ENCODE measurements at regions not wholly inside any gene's neighbourhood (a gene's known extent, or its start where the extent isn't known, plus 50 kb on each side); places are given as distances from the start of the nearest gene placed in this dataset.
"Not testable (repeated sequence)": the region's sequence is repeated elsewhere in the genome, so short reads cannot be mapped to it uniquely, and the experiment has no call there.

DNA sequence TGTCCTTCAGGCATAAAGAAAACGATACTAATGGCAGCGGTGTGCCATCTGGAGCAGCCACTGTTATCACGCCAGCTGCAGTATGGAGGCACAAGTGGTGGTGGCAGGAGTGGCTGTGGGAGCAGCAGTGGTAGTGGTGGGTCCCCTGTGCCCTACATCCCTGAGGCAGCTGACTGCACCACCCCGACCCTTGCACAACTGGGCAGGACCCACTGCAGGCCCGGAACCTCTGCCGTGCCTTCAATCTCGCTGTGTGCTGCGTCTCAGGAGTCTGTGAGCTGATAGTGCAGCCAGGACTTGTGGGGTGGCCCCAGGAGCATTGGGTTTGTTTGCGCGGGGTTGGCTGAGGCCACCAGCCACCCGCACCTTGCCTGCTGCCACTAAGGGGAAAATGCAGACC is 1718.0 kb downstream of the SPATA31A7 start:
- not testable (repeated sequence) for H3K9me2 ChIP-seq (ENCODE audit: insufficient read depth); H3F3A ChIP-seq (replicated peaks; ENCODE audit: low read depth); H3K27me3 Mint-ChIP-seq (ENCODE audit: insufficient read depth, low read depth, poor library complexity); H3K9me3 Mint-ChIP-seq; H3K4me3 ChIP-seq; H3K4me1 Mint-ChIP-seq; H3K36me3 Mint-ChIP-seq (ENCODE audit: low read depth); H3K79me2 ChIP-seq (replicated peaks; ENCODE audit: insufficient read depth); H3K27ac ChIP-seq (ENCODE audit: low read depth); H3K4me1 ChIP-seq (ENCODE audit: insufficient read depth); H3K27ac Mint-ChIP-seq; H3K36me3 ChIP-seq (ENCODE audit: insufficient read depth); DNase-seq (ENCODE audit: low spot score); H3K27me3 ChIP-seq (ENCODE audit: insufficient read depth); H2AFZ ChIP-seq; ATAC-seq; H3K4me2 ChIP-seq; H3K4me3 Mint-ChIP-seq; H4K20me1 ChIP-seq (replicated peaks; ENCODE audit: insufficient read depth)

DNA sequence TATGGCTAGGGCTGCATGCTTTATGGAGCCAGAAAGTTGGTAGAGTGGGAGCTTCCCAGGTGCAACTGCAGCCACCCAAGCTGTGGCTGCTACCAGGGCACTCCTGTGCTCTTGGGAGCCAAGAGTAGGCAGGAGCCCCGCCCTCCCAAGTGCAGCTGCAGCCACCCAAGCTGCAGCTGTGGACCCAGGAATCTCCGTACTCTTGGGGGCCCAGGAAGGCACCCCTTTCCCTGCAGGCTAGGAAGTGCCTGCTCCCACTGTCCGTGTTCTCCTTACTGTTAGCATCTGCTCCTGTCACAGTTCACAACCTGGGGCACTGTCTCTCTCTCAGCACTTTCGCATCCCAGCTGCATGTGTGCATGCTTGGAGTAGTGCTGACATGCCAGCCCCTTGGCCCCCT is 1718.4 kb downstream of the SPATA31A7 start:
- not testable (repeated sequence) for H3K27ac ChIP-seq (ENCODE audit: low read depth); H3K27me3 Mint-ChIP-seq (ENCODE audit: insufficient read depth, low read depth, poor library complexity); H3K4me1 ChIP-seq (ENCODE audit: insufficient read depth); H3K9me2 ChIP-seq (ENCODE audit: insufficient read depth); H2AFZ ChIP-seq; H3K27ac Mint-ChIP-seq; H3F3A ChIP-seq (replicated peaks; ENCODE audit: low read depth); H3K36me3 ChIP-seq (ENCODE audit: insufficient read depth); H3K27me3 ChIP-seq (ENCODE audit: insufficient read depth); H3K36me3 Mint-ChIP-seq (ENCODE audit: low read depth); ATAC-seq; H4K20me1 ChIP-seq (replicated peaks; ENCODE audit: insufficient read depth); DNase-seq (ENCODE audit: low spot score); H3K79me2 ChIP-seq (replicated peaks; ENCODE audit: insufficient read depth); H3K4me1 Mint-ChIP-seq; H3K4me2 ChIP-seq; H3K4me3 Mint-ChIP-seq; H3K9me3 Mint-ChIP-seq; H3K4me3 ChIP-seq

- H3K36me3 ChIP-seq (ENCODE audit: insufficient read depth); H3K27ac ChIP-seq (ENCODE audit: low read depth); H3K36me3 Mint-ChIP-seq (ENCODE audit: low read depth); H3K4me3 ChIP-seq; ATAC-seq; H3K4me1 ChIP-seq (ENCODE audit: insufficient read depth); H3K79me2 ChIP-seq (replicated peaks; ENCODE audit: insufficient read depth); H3F3A ChIP-seq (replicated peaks; ENCODE audit: low read depth); H3K9me3 Mint-ChIP-seq; H4K20me1 ChIP-seq (replicated peaks; ENCODE audit: insufficient read depth); H3K27me3 ChIP-seq (ENCODE audit: insufficient read depth); DNase-seq (ENCODE audit: low spot score); H3K27ac Mint-ChIP-seq; H3K4me1 Mint-ChIP-seq; H3K4me2 ChIP-seq; H3K9me2 ChIP-seq (ENCODE audit: insufficient read depth); H3K27me3 Mint-ChIP-seq (ENCODE audit: insufficient read depth, low read depth, poor library complexity); H3K4me3 Mint-ChIP-seq; H2AFZ ChIP-seq: not testable (repeated sequence)
Observed at GRCh38 chr9:62909447-62909846, 1719.6 kb downstream of the SPATA31A7 start.

DNA sequence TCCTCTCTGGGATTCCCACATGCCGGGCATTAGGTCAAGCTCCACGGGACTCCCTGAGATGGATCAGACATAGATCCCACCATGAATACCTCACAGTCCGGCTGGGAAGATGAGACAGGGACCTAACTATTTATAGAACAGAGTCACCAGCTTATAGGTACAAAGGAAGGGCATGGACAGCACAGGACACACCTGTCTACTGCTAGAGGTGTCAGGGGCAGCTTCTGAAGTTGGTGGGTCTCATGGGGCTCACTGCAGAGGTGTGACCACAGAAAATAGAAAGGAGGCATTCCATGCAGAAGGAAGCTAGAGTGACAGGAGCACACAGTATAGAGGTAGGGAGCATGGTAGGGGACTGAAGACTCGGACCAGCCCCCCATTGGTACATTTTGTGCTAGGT is 1722.4 kb downstream of the SPATA31A7 start:
- peaks cover 14% of the 10 kb centered on the region for H3K27me3 ChIP-seq (ENCODE audit: insufficient read depth)
- not testable (repeated sequence) for H2AFZ ChIP-seq; H3K4me3 ChIP-seq; H3F3A ChIP-seq (replicated peaks; ENCODE audit: low read depth); H3K36me3 Mint-ChIP-seq (ENCODE audit: low read depth); H3K27ac ChIP-seq (ENCODE audit: low read depth); ATAC-seq; H3K27ac Mint-ChIP-seq; H3K4me1 ChIP-seq (ENCODE audit: insufficient read depth); H3K27me3 Mint-ChIP-seq (ENCODE audit: insufficient read depth, low read depth, poor library complexity); H3K9me2 ChIP-seq (ENCODE audit: insufficient read depth); H4K20me1 ChIP-seq (replicated peaks; ENCODE audit: insufficient read depth); H3K4me1 Mint-ChIP-seq; H3K79me2 ChIP-seq (replicated peaks; ENCODE audit: insufficient read depth); H3K36me3 ChIP-seq (ENCODE audit: insufficient read depth); H3K4me3 Mint-ChIP-seq; H3K9me3 Mint-ChIP-seq; DNase-seq (ENCODE audit: low spot score); H3K4me2 ChIP-seq

DNA sequence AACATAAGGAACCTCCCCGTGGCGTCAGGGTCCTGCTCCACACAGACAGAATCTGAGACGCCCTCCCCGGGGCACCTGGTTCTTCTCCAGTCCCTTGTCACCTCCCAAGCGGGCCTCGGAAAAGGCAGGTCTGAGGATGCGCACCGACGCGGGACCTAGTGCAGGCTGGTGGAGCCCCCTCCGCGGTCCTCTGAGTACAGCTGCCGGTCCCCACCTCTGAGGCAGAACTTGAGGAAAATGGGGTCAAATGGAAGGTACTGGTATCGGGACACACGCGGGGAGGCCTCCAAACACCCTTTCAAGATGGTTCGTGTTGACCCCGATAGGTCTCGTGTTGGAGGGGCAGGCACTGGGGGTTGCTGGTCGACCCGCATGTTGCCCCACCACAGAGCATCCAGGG is 1725.3 kb downstream of the SPATA31A7 start:
- H3K36me3 ChIP-seq (ENCODE audit: insufficient read depth); H3K4me2 ChIP-seq; H4K20me1 ChIP-seq (replicated peaks; ENCODE audit: insufficient read depth); H3K9me3 Mint-ChIP-seq; H3K4me1 ChIP-seq (ENCODE audit: insufficient read depth); ATAC-seq; H3K27ac ChIP-seq (ENCODE audit: low read depth); H3K4me1 Mint-ChIP-seq; H3K79me2 ChIP-seq (replicated peaks; ENCODE audit: insufficient read depth); H3K4me3 Mint-ChIP-seq; H3K27ac Mint-ChIP-seq; H3K27me3 Mint-ChIP-seq (ENCODE audit: insufficient read depth, low read depth, poor library complexity); H3K36me3 Mint-ChIP-seq (ENCODE audit: low read depth); DNase-seq (ENCODE audit: low spot score); H3F3A ChIP-seq (replicated peaks; ENCODE audit: low read depth); H3K9me2 ChIP-seq (ENCODE audit: insufficient read depth); H2AFZ ChIP-seq: not testable (repeated sequence)
- Histone ChIP-seq H3K27me3 (ENCODE audit: insufficient read depth) (peaks cover 14% of the 10 kb centered on the region), H3K4me3 (0 out of 2 replicates have a peak overlapping the region, but pooled peaks have one; percentile 34)

DNA sequence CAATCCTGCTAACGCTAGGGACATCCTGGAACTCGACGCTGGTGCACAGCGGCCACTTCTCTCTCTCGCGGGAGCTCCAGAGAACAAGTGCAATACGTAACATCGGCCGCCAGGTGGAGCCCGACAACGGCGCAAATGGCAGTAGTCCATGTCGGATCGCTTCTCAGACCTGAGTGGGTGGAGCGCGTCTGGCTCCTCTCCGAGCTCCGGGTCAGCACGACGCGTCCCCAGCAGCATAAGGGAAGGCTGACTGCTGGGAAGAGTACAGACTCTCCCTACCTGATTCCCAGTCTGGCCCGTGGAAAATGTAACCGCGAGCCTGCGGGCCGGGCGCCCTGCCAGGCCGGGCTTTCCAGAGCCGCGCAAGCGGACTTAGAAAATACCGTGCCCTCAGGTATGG is 1725.8 kb downstream of the SPATA31A7 start:
- not testable (repeated sequence) for H3K36me3 Mint-ChIP-seq (ENCODE audit: low read depth); H3K4me1 ChIP-seq (ENCODE audit: insufficient read depth); H3K27ac ChIP-seq (ENCODE audit: low read depth); H2AFZ ChIP-seq; H3K4me3 ChIP-seq; H4K20me1 ChIP-seq (replicated peaks; ENCODE audit: insufficient read depth); H3F3A ChIP-seq (replicated peaks; ENCODE audit: low read depth); H3K27ac Mint-ChIP-seq; H3K4me2 ChIP-seq; H3K9me3 Mint-ChIP-seq; H3K4me1 Mint-ChIP-seq; H3K79me2 ChIP-seq (replicated peaks; ENCODE audit: insufficient read depth); H3K36me3 ChIP-seq (ENCODE audit: insufficient read depth); H3K4me3 Mint-ChIP-seq; H3K27me3 Mint-ChIP-seq (ENCODE audit: insufficient read depth, low read depth, poor library complexity); DNase-seq (ENCODE audit: low spot score); H3K9me2 ChIP-seq (ENCODE audit: insufficient read depth)
- ATAC-seq: peak; percentile 99
- peaks cover 14% of the 10 kb centered on the region for H3K27me3 ChIP-seq (ENCODE audit: insufficient read depth)

- not testable (repeated sequence) for H3K36me3 ChIP-seq (ENCODE audit: insufficient read depth); H3K4me3 ChIP-seq; H3K27me3 Mint-ChIP-seq (ENCODE audit: insufficient read depth, low read depth, poor library complexity); H3K9me2 ChIP-seq (ENCODE audit: insufficient read depth); ATAC-seq; H3K4me1 Mint-ChIP-seq; H3K4me2 ChIP-seq; H3K4me1 ChIP-seq (ENCODE audit: insufficient read depth); H4K20me1 ChIP-seq (replicated peaks; ENCODE audit: insufficient read depth); H3K27ac Mint-ChIP-seq; DNase-seq (ENCODE audit: low spot score); H3K9me3 Mint-ChIP-seq; H3F3A ChIP-seq (replicated peaks; ENCODE audit: low read depth); H3K79me2 ChIP-seq (replicated peaks; ENCODE audit: insufficient read depth); H3K36me3 Mint-ChIP-seq (ENCODE audit: low read depth); H2AFZ ChIP-seq; H3K4me3 Mint-ChIP-seq; H3K27ac ChIP-seq (ENCODE audit: low read depth)
- H3K27me3 ChIP-seq (ENCODE audit: insufficient read depth): peaks cover 15% of the 10 kb centered on the region
Observed at GRCh38 chr9:62918648-62919385, 1729.0 kb downstream of the SPATA31A7 start.
